Epithelial cell of esophagus (primary cell): ENCODE measurements at regions not wholly inside any gene's neighbourhood (a gene's known extent, or its start where the extent isn't known, plus 50 kb on each side); places are given as distances from the start of the nearest gene placed in this dataset.
A peak's percentile ranks its signal among the peaks of the same experiment; 100 is the strongest.
"Not testable (repeated sequence)": the region's sequence is repeated elsewhere in the genome, so short reads cannot be mapped to it uniquely, and the experiment has no call there.

Experiments used
- DNase-seq: peaks from one replicate; pipeline ENCODE4 v3.0.0; 2010; ENCODE audit warnings: low read depth
- H3K4me3 ChIP-seq: 2 replicates; pipeline ENCODE4 v1.5.1; 2011; ENCODE audit warnings: mild to moderate bottlenecking, low read length, control low read depth
- TF ChIP-seq, protein P1 (sequence below): IDR thresholded peaks from 2 replicates; pipeline ENCODE4 v1.5.1; 2011; ENCODE audit warnings: low read depth, mild to moderate bottlenecking, low read length, control low read depth, inconsistent platforms; ENCODE audit not compliant: insufficient read depth; ENCODE audit errors: missing control alignments

- no peak overlapping the region for H3K4me3 ChIP-seq
- TF ChIP-seq, protein P1, sequence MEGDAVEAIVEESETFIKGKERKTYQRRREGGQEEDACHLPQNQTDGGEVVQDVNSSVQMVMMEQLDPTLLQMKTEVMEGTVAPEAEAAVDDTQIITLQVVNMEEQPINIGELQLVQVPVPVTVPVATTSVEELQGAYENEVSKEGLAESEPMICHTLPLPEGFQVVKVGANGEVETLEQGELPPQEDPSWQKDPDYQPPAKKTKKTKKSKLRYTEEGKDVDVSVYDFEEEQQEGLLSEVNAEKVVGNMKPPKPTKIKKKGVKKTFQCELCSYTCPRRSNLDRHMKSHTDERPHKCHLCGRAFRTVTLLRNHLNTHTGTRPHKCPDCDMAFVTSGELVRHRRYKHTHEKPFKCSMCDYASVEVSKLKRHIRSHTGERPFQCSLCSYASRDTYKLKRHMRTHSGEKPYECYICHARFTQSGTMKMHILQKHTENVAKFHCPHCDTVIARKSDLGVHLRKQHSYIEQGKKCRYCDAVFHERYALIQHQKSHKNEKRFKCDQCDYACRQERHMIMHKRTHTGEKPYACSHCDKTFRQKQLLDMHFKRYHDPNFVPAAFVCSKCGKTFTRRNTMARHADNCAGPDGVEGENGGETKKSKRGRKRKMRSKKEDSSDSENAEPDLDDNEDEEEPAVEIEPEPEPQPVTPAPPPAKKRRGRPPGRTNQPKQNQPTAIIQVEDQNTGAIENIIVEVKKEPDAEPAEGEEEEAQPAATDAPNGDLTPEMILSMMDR = no peak
- peak; percentile 86 for DNase-seq
Observed at GRCh38 chr6:84867521-84867920, 103.1 kb upstream of the TBX18 start.

DNA sequence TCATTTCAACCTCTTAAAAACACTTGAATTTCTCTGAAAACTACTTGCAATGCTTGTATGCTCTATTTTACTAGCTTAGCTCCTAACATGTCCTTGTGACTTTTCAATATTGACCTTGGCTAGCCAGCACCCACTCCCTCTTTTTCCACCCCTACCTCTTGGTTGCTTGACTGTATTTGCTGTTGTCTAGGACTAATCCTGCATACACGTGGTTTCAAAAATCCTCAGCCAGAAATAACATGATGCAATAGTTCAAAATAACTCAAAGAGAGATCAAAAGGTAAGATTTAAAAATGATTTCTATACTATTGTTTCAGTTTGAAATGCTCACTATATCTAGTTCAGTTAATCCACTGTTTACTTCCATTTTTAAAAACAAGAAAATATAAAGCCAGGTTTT is 102.3 kb upstream of the TBX18 start:
- DNase-seq = no peak
- H3K4me3 ChIP-seq = no peak overlapping the region
- TF ChIP-seq, protein P1 = no peak

- not testable (repeated sequence) for H3K4me3 ChIP-seq, DNase-seq
Observed at GRCh38 chr6:84865372-84865771, 101.0 kb upstream of the TBX18 start.

GRCh38 chr6:84862843-84863242 is 98.4 kb upstream of the TBX18 start:
- TF ChIP-seq, protein P1 = no peak
- DNase-seq = no peak
- no peak overlapping the region for H3K4me3 ChIP-seq

DNA sequence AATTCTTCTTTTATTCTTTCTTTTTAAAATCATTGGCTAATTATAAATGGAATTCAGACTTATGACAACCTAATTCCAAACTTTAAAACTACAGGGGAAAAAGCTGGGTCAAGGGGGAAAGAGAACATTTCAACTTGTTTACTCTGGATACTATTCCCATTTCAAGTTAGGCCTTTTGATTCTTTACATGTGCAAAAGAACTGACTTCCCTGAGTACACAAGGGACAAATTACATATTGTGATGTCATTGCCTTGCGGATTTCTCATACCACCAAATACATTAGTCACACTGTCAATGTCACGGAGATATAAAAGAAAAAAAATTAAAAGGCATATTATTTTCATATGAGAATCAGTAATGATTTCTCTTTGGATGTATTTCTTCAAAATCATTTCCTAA is 96.5 kb upstream of the TBX18 start:
- TF ChIP-seq, protein P1 = no peak

DNA sequence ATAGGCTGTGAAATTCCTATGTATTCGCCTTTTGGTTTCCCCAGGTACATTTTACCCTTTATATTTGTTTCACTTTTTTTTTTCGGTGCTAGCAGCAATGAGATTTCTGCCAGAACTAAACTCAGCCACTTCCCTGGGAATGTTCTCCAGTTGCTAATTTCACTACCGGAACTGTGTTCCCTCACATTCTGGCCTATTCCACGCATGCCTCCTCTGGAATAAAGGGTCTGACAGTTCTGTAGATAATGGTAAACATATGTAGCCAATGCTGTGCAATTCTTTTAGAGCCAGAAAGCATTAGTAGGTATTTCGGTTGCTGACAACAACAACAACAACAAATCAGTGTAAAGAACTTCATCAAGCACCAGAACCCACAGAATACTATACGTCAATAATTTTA is 96.1 kb upstream of the TBX18 start:
- DNase-seq = no peak
- H3K4me3 ChIP-seq = no peak overlapping the region
- TF ChIP-seq, protein P1 = no peak

More for the DNA sequence above, 96.5 kb upstream of the TBX18 start:
- H3K4me3 ChIP-seq = no peak overlapping the region
- no peak for DNase-seq

DNA sequence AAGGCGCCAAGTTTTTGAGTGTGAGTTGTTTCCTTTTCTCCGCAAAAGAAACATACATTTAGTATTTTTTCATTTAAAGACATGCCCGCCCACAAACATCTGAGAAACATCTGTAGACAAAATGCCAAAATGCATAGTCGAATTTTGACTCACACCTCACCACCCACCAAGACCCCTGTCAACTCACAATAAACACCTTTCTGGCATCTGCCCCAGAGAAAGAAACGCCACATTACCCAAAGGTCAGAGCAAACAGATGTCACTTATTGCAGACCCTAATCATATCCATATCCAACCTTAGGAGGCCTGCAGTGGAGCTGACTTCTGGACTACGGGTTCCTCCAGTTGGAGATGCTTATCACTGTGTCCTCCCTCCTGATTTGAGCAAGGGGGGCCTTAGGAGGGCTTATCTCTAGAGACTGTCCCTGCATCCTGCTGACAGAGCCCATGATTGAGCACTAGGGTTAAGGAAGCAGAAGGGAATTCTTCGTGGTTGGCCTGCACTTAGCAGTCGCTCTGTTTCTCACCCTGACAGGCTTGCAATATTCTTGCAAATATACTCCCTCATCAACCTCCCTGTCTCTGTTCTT is 90.5 kb upstream of the TBX18 start:
- DNase-seq = no peak
- H3K4me3 ChIP-seq = no peak overlapping the region
- TF ChIP-seq, protein P1 = no peak

DNA sequence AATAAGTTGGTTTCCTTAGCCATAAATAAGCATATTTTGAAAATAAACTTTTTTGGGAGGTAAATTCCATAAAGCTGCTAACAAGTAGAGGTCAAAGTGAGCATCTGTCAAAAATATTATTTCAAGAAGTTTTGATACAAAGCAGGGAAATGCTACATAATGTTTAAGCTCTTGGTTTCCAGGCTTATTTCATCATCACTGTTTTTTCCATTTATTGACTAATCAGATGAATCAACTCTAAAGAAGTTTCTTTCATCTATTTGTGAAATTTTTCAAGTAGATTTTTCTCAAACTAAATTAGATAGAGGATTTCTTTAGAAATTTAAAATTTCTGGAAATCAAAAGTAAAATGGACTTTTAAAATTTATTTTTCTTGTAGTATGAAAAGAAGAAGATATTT is 89.5 kb upstream of the TBX18 start:
- no peak overlapping the region for H3K4me3 ChIP-seq
- TF ChIP-seq, protein P1 = no peak
- peak; percentile 38 for DNase-seq
